ENCODE measurements at regions not wholly inside any gene's neighbourhood (a gene's known extent, or its start where the extent isn't known, plus 50 kb on each side); places are given as distances from the start of the nearest gene placed in this dataset.

- H3K4me3 ChIP-seq (ENCODE audit: low read length in 2 of 2) = no peak overlapping the region
- H3K4me1 ChIP-seq (ENCODE audit: control insufficient read depth in 1 of 2, insufficient read depth in 2 of 2, low read length in 2 of 2) = no peaks in the 10 kb centered on the region
- intact Hi-C loops (cut with DNase I) = no loop called here
- H3K27ac ChIP-seq (ENCODE audit: low read depth in 1 of 2, low read length in 2 of 2) = no peak overlapping the region
- peaks cover 2% of the 10 kb centered on the region for H3K9me3 ChIP-seq (ENCODE audit: control insufficient read depth, low read length)
- DNase-seq (no peak), ATAC-seq (ENCODE audit: low FRiP score) (no peak)
- no peaks in the 10 kb centered on the region for H3K36me3 ChIP-seq (ENCODE audit: control insufficient read depth in 1 of 2, insufficient read depth in 2 of 2, low read length in 1 of 2)
- WGBS, 2 donors = 31 to 41% methylated on average over 5 of the region's 5 CpGs
- H3K27me3 ChIP-seq (ENCODE audit: control insufficient read depth in 1 of 2, insufficient read depth in 2 of 2, low read length in 1 of 2) = no peaks in the 10 kb centered on the region
Observed at GRCh38 chr2:195352581-195352980, 304.4 kb upstream of the SLC39A10 start.

- WGBS, 2 donors = 53 to 55% methylated on average over 5 of the region's 5 CpGs
- no peak for ATAC-seq (ENCODE audit: low FRiP score)
- Histone ChIP-seq H3K4me3 (ENCODE audit: low read length in 2 of 2) (no peak overlapping the region), H3K36me3 (ENCODE audit: control insufficient read depth in 1 of 2, insufficient read depth in 2 of 2, low read length in 1 of 2) (no peaks in the 10 kb centered on the region), H3K4me1 (ENCODE audit: control insufficient read depth in 1 of 2, insufficient read depth in 2 of 2, low read length in 2 of 2) (peaks cover 0 to 2% of the 10 kb centered on the region in 2 donors), H3K27ac (ENCODE audit: low read depth in 1 of 2, low read length in 2 of 2) (no peak overlapping the region), H3K9me3 (ENCODE audit: control insufficient read depth, low read length) (no peaks in the 10 kb centered on the region), H3K27me3 (ENCODE audit: control insufficient read depth in 1 of 2, insufficient read depth in 2 of 2, low read length in 1 of 2) (peaks cover 0 to 2% of the 10 kb centered on the region in 2 donors)
- DNase-seq = no peak
- intact Hi-C loops (cut with DNase I) = no loop called here
Observed at GRCh38 chr2:195343942-195344530, 313.0 kb upstream of the SLC39A10 start.

- Histone ChIP-seq H3K27me3 (ENCODE audit: control insufficient read depth in 1 of 2, insufficient read depth in 2 of 2, low read length in 1 of 2) (peaks cover 0 to 2% of the 10 kb centered on the region in 2 donors), H3K4me1 (ENCODE audit: control insufficient read depth in 1 of 2, insufficient read depth in 2 of 2, low read length in 2 of 2) (peaks cover 0 to 2% of the 10 kb centered on the region in 2 donors), H3K4me3 (ENCODE audit: low read length in 2 of 2) (no peak overlapping the region), H3K27ac (ENCODE audit: low read depth in 1 of 2, low read length in 2 of 2) (no peak overlapping the region), H3K9me3 (ENCODE audit: control insufficient read depth, low read length) (no peaks in the 10 kb centered on the region), H3K36me3 (ENCODE audit: control insufficient read depth in 1 of 2, insufficient read depth in 2 of 2, low read length in 1 of 2) (no peaks in the 10 kb centered on the region)
- DNase-seq (no peak), ATAC-seq (ENCODE audit: low FRiP score) (no peak)
- intact Hi-C loops (cut with DNase I) = no loop called here
- WGBS, 2 donors = 89 to 91% methylated on average over 2 of the region's 2 CpGs
Observed at GRCh38 chr2:195343540-195343939, 313.5 kb upstream of the SLC39A10 start.

GRCh38 chr2:195342061-195342460 lies 315.0 kb upstream of the SLC39A10 start:
- Histone ChIP-seq H3K36me3 (ENCODE audit: control insufficient read depth in 1 of 2, insufficient read depth in 2 of 2, low read length in 1 of 2) (no peaks in the 10 kb centered on the region), H3K9me3 (ENCODE audit: control insufficient read depth, low read length) (no peaks in the 10 kb centered on the region), H3K4me3 (ENCODE audit: low read length in 2 of 2) (no peak overlapping the region), H3K4me1 (ENCODE audit: control insufficient read depth in 1 of 2, insufficient read depth in 2 of 2, low read length in 2 of 2) (peaks cover 0 to 2% of the 10 kb centered on the region in 2 donors), H3K27ac (ENCODE audit: low read depth in 1 of 2, low read length in 2 of 2) (no peak overlapping the region), H3K27me3 (ENCODE audit: control insufficient read depth in 1 of 2, insufficient read depth in 2 of 2, low read length in 1 of 2) (peaks cover 0 to 2% of the 10 kb centered on the region in 2 donors)
- intact Hi-C loops (cut with DNase I) = no loop called here
- 69 to 71% methylated on average over 4 of the region's 4 CpGs for WGBS, 2 donors
- DNase-seq = no peak
- ATAC-seq (ENCODE audit: low FRiP score) = no peak

- H3K4me1 ChIP-seq (ENCODE audit: control insufficient read depth in 1 of 2, insufficient read depth in 2 of 2, low read length in 2 of 2) = no peaks in the 10 kb centered on the region
- DNase-seq (no peak), ATAC-seq (ENCODE audit: low FRiP score) (no peak)
- intact Hi-C loops (cut with DNase I) = no loop called here
- H3K27ac ChIP-seq (ENCODE audit: low read depth in 1 of 2, low read length in 2 of 2) = no peak overlapping the region
- WGBS, 2 donors = 98 to 100% methylated on average over 1 of the region's 1 CpG
- H3K4me3 ChIP-seq (ENCODE audit: low read length in 2 of 2) = no peak overlapping the region
- no peaks in the 10 kb centered on the region for H3K36me3 ChIP-seq (ENCODE audit: control insufficient read depth in 1 of 2, insufficient read depth in 2 of 2, low read length in 1 of 2)
- no peaks in the 10 kb centered on the region for H3K9me3 ChIP-seq (ENCODE audit: control insufficient read depth, low read length)
- peaks cover 0 to 2% of the 10 kb centered on the region in 2 donors for H3K27me3 ChIP-seq (ENCODE audit: control insufficient read depth in 1 of 2, insufficient read depth in 2 of 2, low read length in 1 of 2)
Observed at GRCh38 chr2:195338856-195339255, 318.2 kb upstream of the SLC39A10 start.

GRCh38 chr2:195337597-195337996 lies 319.4 kb upstream of the SLC39A10 start:
- H3K27ac ChIP-seq (ENCODE audit: low read depth in 1 of 2, low read length in 2 of 2) = no peak overlapping the region
- no peaks in the 10 kb centered on the region for H3K9me3 ChIP-seq (ENCODE audit: control insufficient read depth, low read length)
- ATAC-seq (ENCODE audit: low FRiP score) = no peak
- intact Hi-C loops (cut with DNase I) = no loop called here
- H3K4me3 ChIP-seq (ENCODE audit: low read length in 2 of 2) = no peak overlapping the region
- peaks cover 0 to 2% of the 10 kb centered on the region in 2 donors for H3K27me3 ChIP-seq (ENCODE audit: control insufficient read depth in 1 of 2, insufficient read depth in 2 of 2, low read length in 1 of 2)
- no peak for DNase-seq
- no peaks in the 10 kb centered on the region for H3K4me1 ChIP-seq (ENCODE audit: control insufficient read depth in 1 of 2, insufficient read depth in 2 of 2, low read length in 2 of 2)
- no peaks in the 10 kb centered on the region for H3K36me3 ChIP-seq (ENCODE audit: control insufficient read depth in 1 of 2, insufficient read depth in 2 of 2, low read length in 1 of 2)
- WGBS, 2 donors = 34 to 40% methylated on average over 2 of the region's 2 CpGs

- intact Hi-C loops (cut with DNase I) = no loop called here
- no peaks in the 10 kb centered on the region for H3K9me3 ChIP-seq (ENCODE audit: control insufficient read depth, low read length)
Observed at GRCh38 chr2:195333869-195334268, 323.2 kb upstream of the SLC39A10 start.

GRCh38 chr2:195331966-195332365 lies 325.1 kb upstream of the SLC39A10 start:
- H3K27ac ChIP-seq (ENCODE audit: low read depth in 1 of 2, low read length in 2 of 2) = no peak overlapping the region
- WGBS, 2 donors = 85 to 90% methylated on average over 2 of the region's 2 CpGs
- no peak overlapping the region for H3K4me3 ChIP-seq (ENCODE audit: low read length in 2 of 2)
- ATAC-seq (ENCODE audit: low FRiP score) = no peak
- H3K9me3 ChIP-seq (ENCODE audit: control insufficient read depth, low read length) = no peaks in the 10 kb centered on the region
- no peak for DNase-seq
- H3K27me3 ChIP-seq (ENCODE audit: control insufficient read depth in 1 of 2, insufficient read depth in 2 of 2, low read length in 1 of 2) = no peaks in the 10 kb centered on the region
- intact Hi-C loops (cut with DNase I) = no loop called here
- H3K36me3 ChIP-seq (ENCODE audit: control insufficient read depth in 1 of 2, insufficient read depth in 2 of 2, low read length in 1 of 2) = no peaks in the 10 kb centered on the region
- no peaks in the 10 kb centered on the region for H3K4me1 ChIP-seq (ENCODE audit: control insufficient read depth in 1 of 2, insufficient read depth in 2 of 2, low read length in 2 of 2)

More at GRCh38 chr2:195333869-195334268, 323.2 kb upstream of the SLC39A10 start:
- Histone ChIP-seq H3K36me3 (ENCODE audit: control insufficient read depth in 1 of 2, insufficient read depth in 2 of 2, low read length in 1 of 2) (no peaks in the 10 kb centered on the region), H3K27ac (ENCODE audit: low read depth in 1 of 2, low read length in 2 of 2) (no peak overlapping the region), H3K4me3 (ENCODE audit: low read length in 2 of 2) (no peak overlapping the region), H3K27me3 (ENCODE audit: control insufficient read depth in 1 of 2, insufficient read depth in 2 of 2, low read length in 1 of 2) (no peaks in the 10 kb centered on the region), H3K4me1 (ENCODE audit: control insufficient read depth in 1 of 2, insufficient read depth in 2 of 2, low read length in 2 of 2) (no peaks in the 10 kb centered on the region)
- DNase-seq (no peak), ATAC-seq (ENCODE audit: low FRiP score) (no peak)

- no peaks in the 10 kb centered on the region for H3K36me3 ChIP-seq (ENCODE audit: control insufficient read depth in 1 of 2, insufficient read depth in 2 of 2, low read length in 1 of 2)
- intact Hi-C loops (cut with DNase I) = no loop called here
- DNase-seq (no peak), ATAC-seq (ENCODE audit: low FRiP score) (no peak)
- no peaks in the 10 kb centered on the region for H3K9me3 ChIP-seq (ENCODE audit: control insufficient read depth, low read length)
- H3K27ac ChIP-seq (ENCODE audit: low read depth in 1 of 2, low read length in 2 of 2) = no peak overlapping the region
- H3K4me1 ChIP-seq (ENCODE audit: control insufficient read depth in 1 of 2, insufficient read depth in 2 of 2, low read length in 2 of 2) = no peaks in the 10 kb centered on the region
- no peaks in the 10 kb centered on the region for H3K27me3 ChIP-seq (ENCODE audit: control insufficient read depth in 1 of 2, insufficient read depth in 2 of 2, low read length in 1 of 2)
- no peak overlapping the region for H3K4me3 ChIP-seq (ENCODE audit: low read length in 2 of 2)
- 23 to 30% methylated on average over 1 of the region's 1 CpG for WGBS, 2 donors
Observed at GRCh38 chr2:195331129-195331528, 325.9 kb upstream of the SLC39A10 start.

Data from aorta (tissue), 5 donors.